ENCODE measurements at regions not wholly inside any gene's neighbourhood (a gene's known extent, or its start where the extent isn't known, plus 50 kb on each side); places are given as distances from the start of the nearest gene placed in this dataset.
A peak's percentile ranks its signal among the peaks of the same experiment; 100 is the strongest.

- Mint-ChIP-seq H3K4me1 (peaks cover 0 to 10% of the 10 kb centered on the region in 2 donors), H3K27me3 (ENCODE audit: low read depth in 2 of 2) (peaks cover 43 to 45% of the 10 kb centered on the region in 2 donors), H3K9me3 (no peaks in the 10 kb centered on the region), H3K36me3 (no peaks in the 10 kb centered on the region), H3K27ac (no peak overlapping the region), H3K4me3 (peak overlapping the region; percentile 63)
- DNase-seq = peak; percentile 41 to 79
- intact Hi-C loops (cut with micrococcal nuclease) = no loop called here
- Histone ChIP-seq H3K27ac (ENCODE audit: low read length) (no peak overlapping the region), H3K4me1 (ENCODE audit: control insufficient read depth, insufficient read depth, low read length) (peaks cover 6% of the 10 kb centered on the region), H3K36me3 (ENCODE audit: control insufficient read depth, insufficient read depth, low read length) (no peaks in the 10 kb centered on the region), H3K9me3 (ENCODE audit: control insufficient read depth, insufficient read depth, low read length) (no peaks in the 10 kb centered on the region), H3K27me3 (ENCODE audit: control insufficient read depth, insufficient read depth, low read length) (peaks cover 3% of the 10 kb centered on the region), H3K4me3 (ENCODE audit: low read length) (peak overlapping the region; percentile 18)
- TF ChIP-seq CTCF (IDR thresholded peaks at IDR 0.05) = no peak
- ATAC-seq = peak; percentile 68 to 86 (median 85)
- 19% methylated on average over 55 of the region's 56 CpGs for WGBS (ENCODE audit: insufficient coverage)
These were observed 62.1 kb upstream of the ACKR3 start for GRCh38 chr2:236507393-236508085.

- Mint-ChIP-seq H3K36me3 (no peaks in the 10 kb centered on the region), H3K4me1 (peaks cover 0 to 10% of the 10 kb centered on the region in 2 donors), H3K9me3 (no peaks in the 10 kb centered on the region), H3K4me3 (peak overlapping the region; percentile 18), H3K27ac (no peak overlapping the region), H3K27me3 (ENCODE audit: low read depth in 2 of 2) (peaks cover 43 to 45% of the 10 kb centered on the region in 2 donors)
- no peak overlapping the region for H3K4me3 ChIP-seq (ENCODE audit: low read length)
- H3K36me3 ChIP-seq (ENCODE audit: control insufficient read depth, insufficient read depth, low read length) = no peaks in the 10 kb centered on the region
- WGBS (ENCODE audit: insufficient coverage) = 90% methylated on average over 5 of the region's 5 CpGs
- H3K4me1 ChIP-seq (ENCODE audit: control insufficient read depth, insufficient read depth, low read length) = peaks cover 13% of the 10 kb centered on the region
- intact Hi-C loops (cut with micrococcal nuclease) = no loop called here
- H3K27me3 ChIP-seq (ENCODE audit: control insufficient read depth, insufficient read depth, low read length) = peaks cover 3% of the 10 kb centered on the region
- no peak for DNase-seq
- H3K9me3 ChIP-seq (ENCODE audit: control insufficient read depth, insufficient read depth, low read length) = no peaks in the 10 kb centered on the region
- TF ChIP-seq CTCF (IDR thresholded peaks at IDR 0.05) = no peak
- no peak for ATAC-seq
- H3K27ac ChIP-seq (ENCODE audit: low read length) = no peak overlapping the region
These were observed 61.2 kb upstream of the ACKR3 start for GRCh38 chr2:236508466-236508865.

- intact Hi-C loops (cut with micrococcal nuclease) = no loop called here
These were observed 59.6 kb upstream of the ACKR3 start for GRCh38 chr2:236510034-236510433.

More at GRCh38 chr2:236510034-236510433, 59.6 kb upstream of the ACKR3 start:
- Histone ChIP-seq H3K27ac (ENCODE audit: low read length) (no peak overlapping the region), H3K4me3 (ENCODE audit: low read length) (no peak overlapping the region), H3K27me3 (ENCODE audit: control insufficient read depth, insufficient read depth, low read length) (peaks cover 3% of the 10 kb centered on the region), H3K4me1 (ENCODE audit: control insufficient read depth, insufficient read depth, low read length) (peaks cover 13% of the 10 kb centered on the region), H3K36me3 (ENCODE audit: control insufficient read depth, insufficient read depth, low read length) (no peaks in the 10 kb centered on the region), H3K9me3 (ENCODE audit: control insufficient read depth, insufficient read depth, low read length) (no peaks in the 10 kb centered on the region)
- no peak for TF ChIP-seq CTCF (IDR thresholded peaks at IDR 0.05)
- no peak overlapping the region for H3K27ac Mint-ChIP-seq
- H3K4me3 Mint-ChIP-seq = no peak overlapping the region
- WGBS (ENCODE audit: insufficient coverage) = 50% methylated on average over 2 of the region's 2 CpGs
- no peak for ATAC-seq
- DNase-seq = peak in 1 of 2 donors; percentile 20
- peaks cover 34% of the 10 kb centered on the region in 2 donors for H3K27me3 Mint-ChIP-seq (ENCODE audit: low read depth in 2 of 2)
- H3K9me3 Mint-ChIP-seq = no peaks in the 10 kb centered on the region
- H3K36me3 Mint-ChIP-seq = no peaks in the 10 kb centered on the region
- peaks cover 0 to 10% of the 10 kb centered on the region in 2 donors for H3K4me1 Mint-ChIP-seq
